ENCODE measurements at regions not wholly inside any gene's neighbourhood (a gene's known extent, or its start where the extent isn't known, plus 50 kb on each side); places are given as distances from the start of the nearest gene placed in this dataset.
"Not testable (repeated sequence)": the region's sequence is repeated elsewhere in the genome, so short reads cannot be mapped to it uniquely, and the experiment has no call there.

- DNase-seq, result no peak
Measured at GRCh38 chr14:23763394-23763793, 127.2 kb downstream of the DHRS2 start.

GRCh38 chr14:23766737-23767401 is 130.7 kb downstream of the DHRS2 start:
- no peak for DNase-seq

DNA sequence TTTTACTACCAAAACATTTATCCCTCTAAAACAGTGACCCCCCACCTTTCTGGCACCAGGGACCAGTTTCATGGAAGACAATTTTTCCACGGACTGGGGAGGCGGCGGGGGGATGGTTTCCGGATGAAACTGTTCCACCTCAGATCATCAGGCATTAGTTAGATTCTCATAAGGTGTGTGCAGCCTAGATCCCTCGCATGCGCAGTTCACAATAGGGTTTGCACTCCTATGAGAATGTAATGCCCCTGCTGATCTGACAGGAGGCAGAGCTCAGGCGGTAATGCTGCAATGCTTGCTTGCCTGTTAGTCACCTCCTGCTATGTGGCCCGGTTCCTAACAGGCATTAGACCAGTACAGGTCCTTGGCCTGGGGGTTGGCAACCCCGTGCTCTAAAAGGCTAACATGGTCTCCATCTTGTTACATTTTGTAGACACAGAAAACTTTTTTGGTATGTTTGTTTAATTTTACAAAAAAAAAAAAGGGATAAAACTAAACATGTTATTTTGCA is 133.1 kb downstream of the DHRS2 start:
- not testable (repeated sequence) for DNase-seq

GRCh38 chr14:23773981-23774380 is 137.8 kb downstream of the DHRS2 start:
- DNase-seq, result no peak

GRCh38 chr14:23776296-23776695 is 140.1 kb downstream of the DHRS2 start:
- no peak for DNase-seq

DNA sequence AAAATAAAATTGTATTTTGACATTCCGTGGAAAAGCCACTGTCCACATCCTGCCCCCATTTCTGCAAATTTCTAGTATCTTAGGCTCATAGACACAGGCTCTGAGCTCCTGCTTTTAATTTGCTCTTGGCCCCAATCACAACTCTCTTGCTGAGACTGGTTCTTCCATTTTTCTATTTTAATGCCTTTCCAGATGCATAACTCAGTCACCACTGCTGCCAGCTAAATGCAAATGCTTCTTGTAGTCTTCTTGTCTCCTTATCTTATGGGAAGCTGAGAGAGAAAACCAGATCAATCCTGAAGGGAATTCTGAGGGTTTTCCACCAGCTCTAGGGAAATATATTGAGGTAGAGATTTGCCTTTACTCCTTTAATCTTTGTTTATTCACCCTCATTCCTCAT is 149.0 kb downstream of the DHRS2 start:
- no peak for DNase-seq

DNA sequence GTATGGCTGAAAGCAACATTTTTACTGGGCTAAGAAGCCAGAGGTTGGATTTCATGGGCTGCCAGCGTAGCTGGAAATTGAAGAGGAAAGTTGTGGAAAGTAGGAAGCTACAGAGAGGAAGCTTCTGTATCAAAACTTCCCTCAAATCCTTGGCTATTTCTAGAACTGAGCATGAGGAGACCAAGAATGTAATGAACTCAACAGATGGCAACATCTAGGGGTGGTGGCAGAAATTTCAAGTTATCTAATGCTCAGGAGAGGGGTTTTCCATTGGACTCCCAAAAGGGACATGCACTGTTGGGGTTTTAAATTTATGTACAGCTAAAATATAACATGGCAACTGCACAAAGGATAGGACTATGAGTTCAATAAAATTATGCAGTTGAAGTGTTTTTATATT is 151.3 kb downstream of the DHRS2 start:
- no peak for DNase-seq

GRCh38 chr14:23789696-23790095 is 153.5 kb downstream of the DHRS2 start:
- no peak for DNase-seq

GRCh38 chr14:23793532-23793931 is 157.4 kb downstream of the DHRS2 start:
- DNase-seq, result no peak

DNA sequence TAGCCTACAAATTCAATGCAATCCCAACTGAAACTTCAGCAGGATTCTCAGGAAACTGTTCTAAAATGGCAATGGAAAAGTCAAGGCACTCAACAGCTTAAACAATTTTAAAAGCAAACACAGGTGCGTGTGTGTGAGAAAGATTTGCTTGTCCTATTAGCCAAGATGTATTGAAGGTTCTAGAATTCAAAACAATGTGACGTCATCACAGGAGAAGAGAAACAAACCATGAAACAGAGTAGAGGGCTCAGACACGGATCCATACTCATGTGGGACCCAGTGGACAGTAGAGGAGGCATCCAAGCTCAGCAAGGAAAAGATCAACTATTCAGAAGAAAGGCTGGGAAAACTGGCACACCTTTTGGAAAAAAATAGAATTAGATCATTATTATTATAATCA is 152.8 kb upstream of the DHRS4 start:
- DNase-seq, result no peak

DNA sequence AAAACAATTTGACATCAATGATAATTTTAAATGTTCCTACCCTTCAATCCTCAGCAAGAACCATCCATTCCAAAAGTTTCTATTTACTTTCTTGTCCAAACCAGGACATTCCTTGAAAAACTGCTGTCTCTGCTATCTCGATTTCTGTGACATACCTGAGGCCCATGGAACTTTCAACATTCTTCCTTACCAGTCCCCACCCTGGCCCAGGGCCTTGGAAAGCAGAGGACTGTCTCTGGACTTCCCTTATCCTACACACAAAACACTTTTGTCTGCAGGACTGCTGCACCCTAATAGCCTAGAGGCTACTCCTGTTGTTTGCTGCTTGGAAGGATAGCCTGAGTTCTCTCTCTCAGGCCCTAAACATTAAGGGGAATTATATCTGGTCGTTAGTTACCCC is 151.8 kb upstream of the DHRS4 start:
- no peak for DNase-seq

DNA sequence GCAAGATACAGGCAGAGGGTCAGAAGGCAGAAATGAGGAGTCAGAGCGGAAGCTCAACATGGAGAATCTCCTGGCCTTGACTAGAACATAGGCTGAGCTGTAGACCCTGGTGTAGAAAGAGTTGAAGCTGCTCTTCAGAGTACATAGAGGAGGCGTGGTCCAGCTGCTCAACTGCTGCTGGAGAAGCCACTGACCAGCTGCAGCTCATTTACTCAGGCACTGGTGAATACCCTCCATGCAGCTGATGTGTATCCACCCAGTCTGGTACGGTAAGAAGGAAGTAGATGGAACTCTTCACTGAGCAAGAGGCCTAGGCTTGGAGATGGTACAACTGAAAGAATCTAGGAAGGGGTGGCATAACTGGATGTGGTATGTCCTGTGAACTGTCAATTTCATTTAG is 148.8 kb upstream of the DHRS4 start:
- DNase-seq, result no peak

DNA sequence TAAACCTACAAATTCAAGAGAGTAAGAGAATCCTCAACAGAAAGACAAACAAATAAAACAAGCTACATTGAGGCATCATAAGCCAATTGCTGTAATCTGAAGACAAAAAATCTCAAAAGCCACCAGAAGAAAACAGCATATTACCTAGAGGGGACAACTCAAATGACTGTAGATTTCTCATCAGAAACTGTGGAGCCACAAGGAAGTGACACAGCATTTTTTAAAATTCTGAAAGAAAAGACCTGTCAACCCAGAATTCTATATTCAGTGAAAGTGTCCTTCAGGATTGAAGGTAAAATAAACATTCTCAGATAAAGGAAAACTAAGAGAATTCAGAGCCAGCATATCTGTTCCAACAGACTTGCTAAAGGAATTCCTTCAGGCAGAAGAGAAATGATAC is 147.8 kb upstream of the DHRS4 start:
- DNase-seq, result no peak

DNA sequence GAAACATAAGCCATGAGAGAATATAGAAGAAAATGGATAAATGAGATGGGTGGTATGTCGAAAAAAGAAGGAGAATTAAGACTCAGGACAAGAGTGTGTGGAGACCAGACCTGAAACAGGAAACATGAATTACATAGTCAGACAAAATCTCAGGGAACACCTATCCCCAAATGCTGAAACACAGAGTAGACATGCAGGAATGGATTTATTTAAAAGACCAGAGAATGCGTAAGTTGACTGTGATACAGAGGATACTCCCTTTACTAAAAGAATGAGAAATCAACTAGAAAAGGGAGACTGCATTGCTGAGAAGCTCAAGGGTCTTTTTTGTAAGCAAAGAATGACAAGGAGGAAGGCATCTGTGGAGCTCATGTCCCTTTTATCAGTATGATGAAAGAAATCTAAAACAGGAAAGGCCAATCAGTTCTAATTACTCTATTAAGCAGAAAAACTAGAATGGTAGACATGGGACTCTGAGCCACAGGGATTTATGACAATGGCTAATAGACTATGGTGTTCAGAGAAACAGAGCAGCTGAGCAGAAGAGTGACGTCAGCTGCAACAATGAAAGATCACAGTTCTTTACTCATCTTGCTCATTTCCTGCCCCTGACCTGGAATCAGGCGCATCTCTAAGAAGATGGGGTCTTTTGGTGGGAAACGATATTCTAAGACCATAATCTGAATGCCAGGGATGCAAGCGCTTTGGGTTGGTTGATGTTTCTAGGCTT is 138.9 kb upstream of the DHRS4 start:
- DNase-seq, result no peak

GRCh38 chr14:23816371-23816770 is 137.2 kb upstream of the DHRS4 start:
- DNase-seq, result no peak

GRCh38 chr14:23817164-23817767 is 136.3 kb upstream of the DHRS4 start:
- DNase-seq, result no peak

DNA sequence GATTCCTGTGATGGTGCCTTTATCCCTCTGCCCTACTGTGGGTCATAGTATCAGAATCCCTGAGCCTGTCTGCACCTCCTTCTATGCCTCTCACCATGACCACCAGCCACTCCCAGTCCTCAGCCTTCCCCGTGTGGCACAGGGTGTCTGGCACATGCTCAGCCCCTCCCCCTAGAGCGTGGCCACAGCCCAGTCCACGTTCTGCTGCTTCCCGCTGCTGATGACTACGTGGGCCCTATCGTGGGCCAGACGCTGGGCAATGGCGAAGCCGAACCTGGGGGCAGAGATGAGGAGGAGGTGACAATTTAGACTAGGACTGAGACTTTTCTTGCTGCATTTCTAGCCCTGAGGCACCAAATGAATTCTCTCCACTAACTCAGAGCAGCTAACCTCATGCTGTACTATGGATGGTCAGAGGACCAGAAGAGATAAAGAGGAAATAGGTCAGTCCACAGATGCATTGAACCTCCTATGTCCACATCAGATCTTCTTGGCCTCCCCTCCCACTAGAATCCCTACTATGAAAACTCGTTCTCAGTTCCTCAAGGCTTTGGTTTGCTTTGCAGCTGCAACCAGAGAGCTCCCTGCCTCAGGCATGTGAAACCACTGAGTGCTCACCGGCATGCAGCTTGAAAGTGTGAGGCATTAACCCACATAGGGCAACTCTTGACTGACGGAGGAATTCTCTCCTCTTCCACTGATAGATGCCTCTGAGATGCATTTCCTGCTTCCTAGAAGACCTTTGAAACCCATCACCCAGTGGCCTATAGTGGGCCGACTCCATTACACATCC is 126.3 kb upstream of the DHRS4 start:
- DNase-seq, result no peak

DNA sequence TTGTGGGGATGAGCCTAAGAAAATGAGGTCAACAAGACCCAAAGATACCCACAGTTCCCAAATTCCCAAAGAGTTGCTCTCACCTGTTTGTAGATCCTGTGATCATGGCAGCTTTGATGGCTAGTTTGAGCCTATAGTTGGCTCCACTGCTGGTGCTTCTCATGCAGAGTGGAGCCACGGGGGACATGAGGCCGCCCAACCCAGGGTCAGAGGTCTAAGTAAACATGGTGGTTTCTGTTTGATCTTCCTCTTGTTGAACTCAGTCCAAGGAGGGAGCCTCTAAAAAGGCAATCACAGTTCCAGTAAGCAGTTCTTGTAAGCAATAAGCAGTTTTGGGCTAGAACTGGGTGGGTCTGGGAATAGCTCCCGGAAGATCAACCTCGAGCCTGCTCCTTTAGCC is 125.6 kb upstream of the DHRS4 start:
- no peak for DNase-seq

DNA sequence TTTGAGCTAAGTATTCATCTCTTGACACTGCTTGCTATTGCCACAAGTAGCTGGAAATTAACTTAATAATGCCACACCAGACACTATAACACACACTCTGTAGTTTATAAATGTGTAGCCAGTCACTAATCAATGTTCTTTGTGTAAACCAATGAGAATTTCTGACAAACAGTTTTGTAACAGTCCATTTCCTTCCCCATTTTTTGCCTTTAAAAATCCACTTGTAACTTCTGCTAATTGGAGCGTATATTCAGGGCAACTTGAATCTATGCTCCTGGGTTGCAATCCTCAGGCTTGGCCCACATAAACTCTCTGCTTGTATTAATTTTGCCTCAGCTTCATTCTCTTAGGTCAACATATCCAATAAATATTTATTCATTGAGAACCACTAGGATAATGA is 125.0 kb upstream of the DHRS4 start:
- DNase-seq, result peak; percentile 58 to 70

DNA sequence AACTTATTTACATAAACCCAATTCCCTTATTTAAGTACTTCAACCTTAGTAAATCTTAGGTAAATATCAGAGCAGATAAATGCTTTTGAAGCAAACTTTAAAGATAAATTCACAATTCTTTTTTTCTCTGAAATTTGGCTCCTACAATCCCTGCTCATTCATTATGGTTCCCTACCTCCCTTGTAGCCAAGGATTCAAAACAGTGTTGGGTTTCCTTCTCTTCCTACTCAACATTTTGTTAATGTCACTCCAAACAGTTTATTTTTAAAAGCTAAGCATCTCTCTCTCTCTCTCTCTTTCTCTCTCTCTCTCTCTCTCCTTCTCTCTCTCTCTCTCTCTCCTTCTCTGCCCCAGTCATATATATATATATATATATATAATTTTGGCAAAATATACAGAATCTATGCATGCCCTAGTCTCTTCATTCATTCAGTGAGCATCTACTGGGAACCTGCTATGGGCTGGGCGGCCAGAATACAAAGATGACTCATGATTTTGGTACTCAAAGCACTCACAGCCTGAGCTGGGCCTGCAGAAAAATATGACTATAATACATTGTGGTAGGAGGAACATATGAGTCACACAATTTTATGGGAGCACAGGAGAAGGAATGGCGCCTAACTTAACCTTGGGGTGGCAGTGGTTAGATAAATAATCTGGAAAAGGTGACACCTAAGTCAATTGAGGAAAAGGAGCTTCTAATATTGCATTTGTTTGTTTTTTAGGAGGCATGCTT is 123.7 kb upstream of the DHRS4 start:
- DNase-seq, result no peak

- DNase-seq, result peak in 1 of 2 experiments; percentile 3
Measured at GRCh38 chr14:23831596-23831995, 122.0 kb upstream of the DHRS4 start.

- DNase-seq, result no peak
Measured at GRCh38 chr14:23861666-23862065, 91.9 kb upstream of the DHRS4 start.

- no peak for DNase-seq
Measured at GRCh38 chr14:23862513-23862912, 91.1 kb upstream of the DHRS4 start.

Data from AML-193 (cell line).